ENCODE measurements at regions not wholly inside any gene's neighbourhood (a gene's known extent, or its start where the extent isn't known, plus 50 kb on each side); places are given as distances from the start of the nearest gene placed in this dataset.

- no peaks in the 10 kb centered on the region for H3K4me1 Mint-ChIP-seq (ENCODE audit: low read depth)
- POLR2A ChIA-PET, result no interaction called here
These were observed 815.8 kb downstream of the TRIML1 start for GRCh38 chr4:188955066-188955465.

GRCh38 chr4:188956566-188956965, 817.3 kb downstream of the TRIML1 start:
- DNase-seq (no peak), ATAC-seq (ENCODE audit: poor library complexity) (no peak)
- Mint-ChIP-seq H3K36me3 (ENCODE audit: low read depth) (no peaks in the 10 kb centered on the region), H3K27me3 (no peaks in the 10 kb centered on the region), H3K4me3 (no peak overlapping the region), H3K9me3 (peaks cover 16% of the 10 kb centered on the region), H3K27ac (no peak overlapping the region), H3K4me1 (ENCODE audit: low read depth) (no peaks in the 10 kb centered on the region)
- H3K4me3 ChIP-seq (ENCODE audit: low read length), result no peak overlapping the region
- TF ChIP-seq CTCF (IDR thresholded peaks at IDR 0.05), result no peak
- peaks cover 0 to 18% of the 10 kb centered on the region in 2 experiments for H3K9me3 ChIP-seq (ENCODE audit: control insufficient read depth in 1 of 2, insufficient read depth in 1 of 2, low read length in 2 of 2)
- intact Hi-C loops (cut with DNase I, micrococcal nuclease), result no loop called here
- no peaks in the 10 kb centered on the region for H3K36me3 ChIP-seq (ENCODE audit: insufficient read depth, low read length)
- ChIA-PET POLR2A (no interaction called here), CTCF (no interaction called here)
- no peaks in the 10 kb centered on the region for H3K4me1 ChIP-seq (ENCODE audit: insufficient read depth, low read length)
- no peak overlapping the region for H3K27ac ChIP-seq (ENCODE audit: low read depth in 1 of 2, low read length in 2 of 2)
- H3K27me3 ChIP-seq (ENCODE audit: control insufficient read depth in 1 of 2, insufficient read depth in 2 of 2, low read length in 2 of 2), result no peaks in the 10 kb centered on the region

More at GRCh38 chr4:188955066-188955465, 815.8 kb downstream of the TRIML1 start:
- H3K36me3 Mint-ChIP-seq (ENCODE audit: low read depth), result no peaks in the 10 kb centered on the region
- no peaks in the 10 kb centered on the region for H3K27me3 Mint-ChIP-seq
- Histone ChIP-seq H3K4me3 (ENCODE audit: low read length) (no peak overlapping the region), H3K9me3 (ENCODE audit: control insufficient read depth in 1 of 2, insufficient read depth in 1 of 2, low read length in 2 of 2) (peaks cover 0 to 18% of the 10 kb centered on the region in 2 experiments), H3K27me3 (ENCODE audit: control insufficient read depth in 1 of 2, insufficient read depth in 2 of 2, low read length in 2 of 2) (no peaks in the 10 kb centered on the region), H3K36me3 (ENCODE audit: insufficient read depth, low read length) (no peaks in the 10 kb centered on the region), H3K27ac (ENCODE audit: low read depth in 1 of 2, low read length in 2 of 2) (no peak overlapping the region), H3K4me1 (ENCODE audit: insufficient read depth, low read length) (no peaks in the 10 kb centered on the region)
- peaks cover 9% of the 10 kb centered on the region for H3K9me3 Mint-ChIP-seq
- no peak overlapping the region for H3K27ac Mint-ChIP-seq
- DNase-seq, result no peak
- no peak for TF ChIP-seq CTCF (IDR thresholded peaks at IDR 0.05)
- H3K4me3 Mint-ChIP-seq, result no peak overlapping the region
- CTCF ChIA-PET, result no interaction called here
- intact Hi-C loops (cut with DNase I, micrococcal nuclease), result no loop called here
- ATAC-seq (ENCODE audit: poor library complexity), result no peak

- no peak for TF ChIP-seq CTCF (IDR thresholded peaks at IDR 0.05)
- intact Hi-C loops (cut with DNase I, micrococcal nuclease), result no loop called here
- no peaks in the 10 kb centered on the region for H3K36me3 ChIP-seq (ENCODE audit: insufficient read depth, low read length)
- POLR2A ChIA-PET, result no interaction called here
- CTCF ChIA-PET, result no interaction called here
- Mint-ChIP-seq H3K4me3 (no peak overlapping the region), H3K9me3 (peaks cover 23% of the 10 kb centered on the region), H3K27ac (no peak overlapping the region), H3K4me1 (ENCODE audit: low read depth) (no peaks in the 10 kb centered on the region), H3K27me3 (no peaks in the 10 kb centered on the region), H3K36me3 (ENCODE audit: low read depth) (no peaks in the 10 kb centered on the region)
- no peaks in the 10 kb centered on the region for H3K4me1 ChIP-seq (ENCODE audit: insufficient read depth, low read length)
- H3K9me3 ChIP-seq (ENCODE audit: control insufficient read depth in 1 of 2, insufficient read depth in 1 of 2, low read length in 2 of 2), result peaks cover 0 to 20% of the 10 kb centered on the region in 2 experiments
- ATAC-seq (ENCODE audit: poor library complexity) (no peak), DNase-seq (no peak)
- no peak overlapping the region for H3K4me3 ChIP-seq (ENCODE audit: low read length)
- no peak overlapping the region for H3K27ac ChIP-seq (ENCODE audit: low read depth in 1 of 2, low read length in 2 of 2)
- no peaks in the 10 kb centered on the region for H3K27me3 ChIP-seq (ENCODE audit: control insufficient read depth in 1 of 2, insufficient read depth in 2 of 2, low read length in 2 of 2)
These were observed 819.1 kb downstream of the TRIML1 start for GRCh38 chr4:188958346-188958745.

Measured in CD4-positive, alpha-beta T cell (primary cell).